K562 (cell line): ENCODE measurements at regions not wholly inside any gene's neighbourhood (a gene's known extent, or its start where the extent isn't known, plus 50 kb on each side); places are given as distances from the start of the nearest gene placed in this dataset.

Source experiments
- ATAC-seq: fragments of 200-7000 bp; cut with Tn5 transposase; 3 replicates; pipeline ENCODE4 v1.9.1; 2020; ENCODE audit warnings: moderate library complexity
- BruUV-seq: library from RNA; stranded (reverse); fragments of 400-500 nt; replicated peaks from 2 replicates; lab custom pipeline; 2021; lab: Mats Ljungman, UMichigan
- CTCF ChIA-PET: fragments of 300-600 bp; formaldehyde crosslinking; extraction: SDS; loops from one replicate; lab custom pipeline; 2021; ENCODE audit warnings: low intra/inter-chr PET ratio; lab: Yijun Ruan, JAX
- POLR2A ChIA-PET: fragments of 300-600, 350-650 bp; sonication (Branson Sonifier 250); formaldehyde crosslinking; extraction: SDS; loops from one replicate; lab custom pipeline; 2021; ENCODE audit warnings: antibody characterized with exemption, inconsistent platforms; lab: Yijun Ruan, JAX
- DNase-seq, 4 experiments: peaks; one replicate each; pipeline versions ENCODE4 v3.0.0 to v3.0.0-alpha.2; 2011 to 2018; ENCODE audit warnings: low spot score in 3 of 4, mixed read lengths in 3 of 4; ENCODE audit errors: extremely low read depth in 1 of 4
- FAIRE-seq: peaks from 2 replicates; lab custom pipeline; 2011; peaks lifted over from hg19 to GRCh38; lab: Jason Lieb, UNC
- H2AFZ ChIP-seq: 2 replicates; pipeline ENCODE4 v1.6.0; 2011; ENCODE audit warnings: low read depth, low read length, control low read depth, inconsistent platforms
- H3K27ac ChIP-seq: fragments of 200-600 bp; 3 replicates; pipeline ENCODE4 v1.8.0; 2011; ENCODE audit warnings: low read depth, mild to moderate bottlenecking, control low read depth, inconsistent platforms, low read length, moderate library complexity, mixed read lengths; ENCODE audit errors: extremely low read depth
- H3K27me3 ChIP-seq, 2 experiments: fragments of 300-600 bp in 1 of 2; 2 replicates in 1 of 2; 3 replicates in 1 of 2; pipeline versions ENCODE4 v1.6.0 to v1.8.0; 2011; ENCODE audit warnings: inconsistent platforms in 2 of 2, low read length in 2 of 2, mild to moderate bottlenecking in 1 of 2, mixed read lengths in 1 of 2, moderate library complexity in 1 of 2; ENCODE audit not compliant: control insufficient read depth in 2 of 2, insufficient read depth in 2 of 2
- H3K36me3 ChIP-seq: fragments of 300-600 bp; 3 replicates; pipeline ENCODE4 v1.8.0; 2011; ENCODE audit warnings: mild to moderate bottlenecking, low read length, inconsistent platforms; ENCODE audit not compliant: control insufficient read depth, insufficient read depth
- H3K4me1 ChIP-seq, 2 experiments: fragments of 200-600 bp in 1 of 2; replicated peaks in 1 of 2; 2 replicates in 1 of 2; 3 replicates in 1 of 2; pipeline versions ENCODE4 v1.5.1 to v1.8.0; 2011; ENCODE audit warnings: inconsistent platforms in 2 of 2, low read length in 2 of 2, mild to moderate bottlenecking in 1 of 2, mixed read lengths in 1 of 2, moderate library complexity in 1 of 2; ENCODE audit not compliant: control insufficient read depth in 2 of 2, insufficient read depth in 2 of 2
- H3K4me2 ChIP-seq: 2 replicates; pipeline ENCODE4 v1.6.1; 2011; ENCODE audit warnings: low read length, control low read depth, inconsistent platforms, mixed read lengths; ENCODE audit not compliant: insufficient read depth
- H3K4me3 ChIP-seq: fragments of 200-600 bp; sonication (generic), shearing (Covaris generic); 2 replicates; pipeline ENCODE4 v1.5.1; 2016; ENCODE audit warnings: control low read depth, inconsistent platforms
- H3K79me2 ChIP-seq: fragments of 200-600 bp; 3 replicates; pipeline ENCODE4 v1.8.0; 2011; ENCODE audit warnings: low read length, inconsistent platforms; ENCODE audit not compliant: control insufficient read depth, insufficient read depth
- H3K9ac ChIP-seq, 2 experiments: 2 replicates each; pipeline versions ENCODE4 v1.6.0 to v1.6.1; 2011; ENCODE audit warnings: low read depth in 2 of 2, low read length in 2 of 2, control low read depth in 1 of 2, inconsistent platforms in 1 of 2, mild to moderate bottlenecking in 1 of 2, mixed read lengths in 1 of 2; ENCODE audit not compliant: insufficient read depth in 1 of 2
- H3K9me1 ChIP-seq: one replicate; pipeline ENCODE4 v1.6.0; 2011; ENCODE audit warnings: inconsistent platforms, mild to moderate bottlenecking, low read length, moderate library complexity; ENCODE audit not compliant: control insufficient read depth, insufficient read depth
- H3K9me3 ChIP-seq: replicated peaks from 2 replicates; pipeline ENCODE4 v1.5.1; 2011; ENCODE audit warnings: low read depth, low read length, inconsistent platforms; ENCODE audit not compliant: control insufficient read depth, insufficient read depth
- H4K20me1 ChIP-seq: replicated peaks from 2 replicates; pipeline ENCODE4 v1.6.1; 2011; ENCODE audit warnings: low read length, inconsistent platforms, mixed read lengths; ENCODE audit not compliant: control insufficient read depth, insufficient read depth
- MLLT1 ChIP-seq, 2 experiments: fragments of 450-650 bp; IDR thresholded peaks; 2 replicates each; pipeline ENCODE4 v1.6.1; 2016
- PRPF4 ChIP-seq: fragments of 200-400 bp; formaldehyde crosslinking; IDR thresholded peaks from one replicate; pipeline ENCODE4 v1.6.1; 2017; ENCODE audit warnings: low read length, low read depth, mild to moderate bottlenecking; ENCODE audit not compliant: insufficient read depth, poor library complexity, severe bottlenecking
- PTBP1 ChIP-seq: fragments of 200-400 bp; formaldehyde crosslinking; IDR thresholded peaks from 2 replicates; pipeline ENCODE4 v1.6.1; 2017; ENCODE audit warnings: low read depth, low read length
- REST ChIP-seq, 2 experiments: fragments of 450-650 bp; formaldehyde crosslinking in 1 of 2; IDR thresholded peaks; 2 replicates each; pipeline versions ENCODE4 v1.4.0 to v1.6.1; 2014 to 2020; ENCODE audit warnings: mild to moderate bottlenecking in 2 of 2, borderline replicate concordance in 1 of 2, low read depth in 1 of 2
- ZBTB17 ChIP-seq: fragments of 450-650 bp; formaldehyde crosslinking; IDR thresholded peaks from 2 replicates; pipeline ENCODE4 v1.4.0; 2020; ENCODE audit warnings: mild to moderate bottlenecking
- ZMIZ1 ChIP-seq, 2 experiments: fragments of 150-350 bp in 1 of 2; IDR thresholded peaks; 2 replicates each; pipeline ENCODE4 v1.6.1; 2012 to 2016; ENCODE audit warnings: low read depth in 2 of 2, low read length in 2 of 2, mild to moderate bottlenecking in 1 of 2, moderate library complexity in 1 of 2
- WGBS: fragments of 100-300 bp; shearing (Covaris generic); methylation state at CpG from one replicate; pipeline ENCODE4 v1.1.6; 2016; ENCODE audit warnings: low coverage, mixed read lengths; ENCODE audit not compliant: insufficient coverage; ENCODE audit errors: missing lambda C conversion rate; 5-methylcytosine and 5-hydroxymethylcytosine counted together
- in situ Hi-C: fragments of 300-500 bp; cut with MboI; formaldehyde crosslinking; loops from 4 replicates; pipeline ENCODE4 v1.15.0; 2018; ENCODE audit warnings: inconsistent platforms, mixed read lengths
- intact Hi-C: fragments of 100-400 bp; cut with micrococcal nuclease; formaldehyde crosslinking; loops from 2 replicates; pipeline ENCODE4 v1.14.2; 2022

GRCh38 chr2:195514365-195514764 is 142.7 kb upstream of the SLC39A10 start:
- 75% methylated on average over 2 of the region's 2 CpGs for WGBS
- BruUV-seq: no TSS peak
- intact Hi-C loops (no loop called here), in situ Hi-C loops (no loop called here)
- DNase-seq (no peak), FAIRE-seq (no peak), ATAC-seq (peak; percentile 35; the same call in 1 of the 3 replicates)
- Histone ChIP-seq H4K20me1 (no peaks in the 10 kb centered on the region), H3K79me2 (no peaks in the 10 kb centered on the region), H2AFZ (peak overlapping the region; percentile 67), H3K27ac (peak overlapping the region; percentile 88), H3K4me2 (no peak overlapping the region), H3K9ac (peak overlapping the region in 1 of 2 experiments; percentile 26; a peak in 1 of 4 replicates), H3K4me1 (peaks cover 12 to 26% of the 10 kb centered on the region in 2 experiments), H3K27me3 (no peaks in the 10 kb centered on the region), H3K4me3 (no peak overlapping the region), H3K36me3 (peaks cover 4% of the 10 kb centered on the region; the same call in 1 of the 3 replicates)
- CTCF ChIA-PET: no interaction called here
- TF ChIP-seq MLLT1 (IDR thresholded peaks at IDR 0.05) (peak in 1 of 2 experiments; percentile 97; a peak in 2 of 4 replicates), REST (IDR thresholded peaks at IDR 0.05; ENCODE audit: borderline replicate concordance) (peak; percentile 55), REST (CRISPR knock-in tag; IDR thresholded peaks at IDR 0.05; ENCODE audit: low read depth) (no peak), ZBTB17 (peak; percentile 94), ZMIZ1 (IDR thresholded peaks at IDR 0.05; ENCODE audit: low read depth in 2 of 2, low read length in 2 of 2) (peak in 1 of 2 experiments; percentile 72; a peak in 1 of 4 replicates), PTBP1 (no peak), PRPF4 (no peak)
- TF ChIP-seq, all 486 proteins: peak for 4
- peaks cover 4% of the 10 kb centered on the region; the same call in 1 of the 2 replicates for H3K9me3 ChIP-seq
- no peaks in the 10 kb centered on the region for H3K9me1 ChIP-seq
- POLR2A ChIA-PET: no interaction called here
